Activated effector memory CD4-positive, alpha-beta T cell treated with anti-CD3 and anti-CD28 coated beads, Interleukin-2, amount 50 U/mL, for 16 hours (primary cell): ENCODE measurements at regions not wholly inside any gene's neighbourhood (a gene's known extent, or its start where the extent isn't known, plus 50 kb on each side); places are given as distances from the start of the nearest gene placed in this dataset.
"Not testable (repeated sequence)": the region's sequence is repeated elsewhere in the genome, so short reads cannot be mapped to it uniquely, and the experiment has no call there.

ENCODE experiments used
- DNase-seq: peaks from one replicate; pipeline ENCODE4 v3.0.0-alpha.2; 2020

DNA sequence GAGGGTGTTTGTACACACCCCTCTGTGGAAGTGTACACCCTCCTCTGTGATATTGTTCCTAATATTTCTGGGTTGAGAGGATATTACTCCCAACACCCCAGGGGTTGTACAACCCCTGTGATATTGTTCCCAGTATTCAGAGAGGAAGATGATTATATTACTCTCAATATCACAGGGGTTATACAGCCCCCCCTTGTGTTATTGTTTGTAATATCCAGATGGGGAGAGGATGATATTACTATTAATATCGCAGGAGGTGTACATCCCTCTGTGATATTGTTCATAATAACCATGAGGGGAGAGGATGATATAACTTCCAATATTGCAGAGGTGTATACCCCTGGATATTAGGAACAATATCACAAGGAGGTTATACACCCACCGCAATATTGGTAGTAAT, 566.1 kb upstream of the MIS18BP1 start:
- DNase-seq: no peak

DNA sequence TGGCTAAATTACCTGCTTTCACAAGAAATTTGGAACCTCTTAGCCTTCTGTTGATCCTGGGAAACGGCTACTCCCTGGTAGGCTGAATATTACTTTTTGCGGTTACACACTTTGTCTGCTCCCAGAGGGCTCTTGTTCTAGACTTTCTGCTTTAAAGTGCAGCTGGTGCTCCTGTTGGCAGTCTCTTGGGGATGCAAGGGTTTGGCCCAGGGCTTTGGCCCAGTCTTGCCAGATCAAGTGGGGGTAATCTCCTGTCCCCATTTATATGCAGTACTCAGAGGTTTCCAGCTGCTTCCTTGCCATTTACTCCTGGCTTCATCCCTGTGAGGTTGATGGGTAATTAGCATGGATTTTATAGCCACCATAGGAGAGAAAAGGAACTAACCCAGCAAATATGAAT, 558.2 kb upstream of the MIS18BP1 start:
- no peak for DNase-seq

DNA sequence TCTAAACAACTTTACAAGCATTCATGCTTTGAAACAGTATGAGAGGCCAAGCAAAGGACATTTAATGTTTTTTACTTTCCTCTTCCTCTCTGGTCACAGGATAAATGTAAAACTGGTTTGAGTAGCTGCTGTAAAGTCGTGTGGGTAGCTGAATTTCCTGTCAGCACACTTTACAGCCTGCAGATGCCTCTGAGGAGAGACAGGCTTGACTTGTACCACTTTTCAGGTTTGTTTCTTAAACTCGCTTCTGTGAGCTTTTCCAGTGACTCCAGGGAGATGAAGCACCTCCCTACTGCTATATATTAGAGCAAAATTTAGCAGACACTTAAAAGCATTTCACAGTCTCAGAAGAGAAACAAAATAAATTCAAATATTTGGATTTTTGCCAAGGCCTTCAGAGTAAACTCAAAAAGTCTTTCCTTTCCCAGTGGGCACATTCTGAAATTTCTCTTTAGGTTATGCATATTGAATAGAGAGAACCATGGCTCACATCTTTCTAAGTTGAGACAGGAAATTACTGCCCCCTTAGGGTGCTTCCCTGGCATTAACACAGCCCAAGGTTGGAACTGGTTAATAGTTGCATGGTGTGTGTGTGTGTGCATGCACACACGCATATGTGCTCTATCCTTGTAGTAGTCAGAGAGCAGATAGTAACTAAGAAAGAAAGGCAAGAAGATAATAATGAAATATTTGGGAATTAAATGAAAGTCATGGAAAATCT, 557.3 kb upstream of the MIS18BP1 start:
- DNase-seq: no peak

DNA sequence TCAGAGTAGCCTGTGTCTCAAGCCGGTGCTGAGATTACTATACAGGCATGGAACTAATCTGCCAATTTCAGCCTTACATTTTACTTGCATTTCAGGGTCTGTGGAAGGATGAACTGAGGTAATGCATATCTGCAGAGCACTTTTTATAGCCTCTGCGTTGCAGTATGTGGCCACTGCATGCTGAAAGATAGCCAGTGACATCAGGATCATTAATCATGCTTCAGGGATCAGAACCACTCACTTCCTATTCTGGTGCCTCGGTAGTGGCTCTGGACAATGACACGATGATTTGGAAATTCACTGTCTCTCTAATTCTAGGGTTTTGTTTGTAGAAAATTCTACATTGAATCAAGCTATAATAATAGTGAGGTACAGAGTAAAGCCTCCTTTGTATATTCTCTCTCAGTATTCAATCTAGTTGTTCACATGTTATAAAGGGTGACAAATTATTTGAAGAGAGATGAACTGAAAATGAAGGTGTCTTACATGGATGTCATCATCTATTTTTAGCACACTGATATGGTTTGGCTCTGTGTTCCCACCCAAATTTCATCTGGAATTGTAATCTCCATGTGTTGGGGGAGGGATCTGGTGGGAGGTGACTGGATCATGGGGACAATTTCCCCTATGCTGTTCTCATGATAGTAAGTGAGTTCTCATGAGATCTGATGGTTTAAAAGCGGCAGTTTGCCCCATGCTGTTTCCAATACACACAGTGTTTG, 554.3 kb upstream of the MIS18BP1 start:
- DNase-seq: no peak

DNA sequence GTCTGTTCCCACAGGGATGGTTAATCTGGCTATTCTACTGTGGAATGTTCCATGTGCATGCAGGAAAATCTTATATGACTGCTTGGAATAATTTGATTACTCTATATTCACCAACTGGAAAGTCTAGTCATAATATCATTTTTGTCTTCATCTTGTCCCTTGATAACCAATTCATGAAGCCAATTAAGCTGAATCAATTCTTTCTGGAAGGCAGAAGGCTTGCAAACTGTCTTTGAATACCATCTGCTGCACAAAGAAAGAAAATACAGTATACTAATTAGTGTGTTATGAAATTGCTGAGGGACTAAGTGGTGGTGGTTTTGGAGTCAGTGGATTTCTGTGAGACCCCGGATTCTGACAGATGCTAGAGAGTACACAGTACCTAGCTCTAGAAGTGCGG, 546.5 kb upstream of the MIS18BP1 start:
- no peak for DNase-seq

DNA sequence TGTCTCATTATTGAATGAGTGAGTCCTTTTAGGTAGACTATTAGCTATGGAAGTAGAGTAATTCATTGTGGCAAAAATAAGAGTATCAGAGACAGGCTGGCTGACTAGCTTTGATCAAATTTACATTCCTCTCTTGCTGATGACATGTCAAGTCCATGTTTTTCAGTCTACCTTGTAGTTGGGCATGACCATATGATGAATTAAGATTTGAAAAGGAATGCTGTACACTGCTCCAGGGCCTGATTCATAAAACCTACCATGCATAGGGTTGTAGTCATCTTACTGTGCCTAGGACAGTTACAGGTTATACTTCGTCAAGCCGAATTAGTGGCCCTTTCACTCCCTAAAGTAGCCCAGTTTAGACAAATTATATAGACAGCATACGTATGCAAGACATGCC, 545.7 kb upstream of the MIS18BP1 start:
- no peak for DNase-seq

DNA sequence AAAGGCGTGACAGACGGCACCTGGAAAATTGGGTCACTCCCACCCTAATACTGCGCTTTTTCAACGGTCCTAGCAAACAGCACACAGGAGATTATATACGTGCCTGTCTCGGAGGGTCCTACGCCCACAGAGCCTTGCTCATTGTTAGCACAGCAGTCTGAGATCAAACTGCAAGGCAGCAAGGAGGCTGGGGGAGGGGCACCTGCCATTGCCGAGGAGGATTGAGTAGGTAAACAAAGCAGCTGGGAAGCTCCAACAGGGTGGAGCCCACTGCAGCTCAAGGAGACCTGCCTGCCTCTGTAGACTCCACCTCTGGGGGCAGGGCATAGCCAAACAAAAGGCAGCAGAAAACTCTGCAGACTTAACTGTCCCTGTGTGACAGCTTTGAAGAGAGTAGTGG, 543.0 kb upstream of the MIS18BP1 start:
- DNase-seq: not testable (repeated sequence)

DNA sequence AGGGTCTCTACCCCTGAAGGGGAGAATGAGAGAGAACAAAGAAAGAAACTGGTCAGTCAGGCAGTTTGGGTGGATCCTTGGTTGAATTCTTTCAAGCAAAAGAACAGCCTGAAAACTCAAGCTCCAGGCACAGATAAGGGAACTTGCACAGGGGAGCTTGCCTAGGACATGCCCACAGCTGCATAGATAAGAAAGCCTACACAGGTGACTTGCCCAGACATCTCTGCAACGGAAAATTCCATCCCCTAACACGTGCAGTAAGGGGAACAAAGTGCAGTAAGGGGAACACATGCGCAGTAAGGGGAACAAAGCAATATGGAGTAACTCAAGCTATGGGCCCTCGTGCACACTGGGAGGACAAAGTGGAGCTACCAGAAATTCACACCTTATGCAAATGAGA, 540.1 kb upstream of the MIS18BP1 start:
- DNase-seq: no peak

DNA sequence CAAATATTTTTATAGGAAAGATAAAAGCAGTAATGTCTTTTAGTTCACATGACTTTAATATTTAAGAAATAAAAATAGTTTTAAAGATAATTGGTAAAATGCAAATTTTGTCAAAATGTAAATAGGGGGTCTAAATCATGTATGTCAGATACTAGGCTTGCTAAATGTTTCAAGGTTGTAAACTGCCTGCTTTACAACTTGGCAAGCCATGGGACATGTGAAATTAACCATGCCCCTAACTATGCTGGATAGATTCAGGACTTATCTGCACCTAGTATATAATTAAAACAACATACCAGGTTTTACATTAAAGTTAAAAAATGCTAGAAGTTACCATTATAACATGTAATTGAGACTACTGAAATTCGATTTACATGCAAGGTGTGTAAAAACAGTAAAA, 537.3 kb upstream of the MIS18BP1 start:
- no peak for DNase-seq

DNA sequence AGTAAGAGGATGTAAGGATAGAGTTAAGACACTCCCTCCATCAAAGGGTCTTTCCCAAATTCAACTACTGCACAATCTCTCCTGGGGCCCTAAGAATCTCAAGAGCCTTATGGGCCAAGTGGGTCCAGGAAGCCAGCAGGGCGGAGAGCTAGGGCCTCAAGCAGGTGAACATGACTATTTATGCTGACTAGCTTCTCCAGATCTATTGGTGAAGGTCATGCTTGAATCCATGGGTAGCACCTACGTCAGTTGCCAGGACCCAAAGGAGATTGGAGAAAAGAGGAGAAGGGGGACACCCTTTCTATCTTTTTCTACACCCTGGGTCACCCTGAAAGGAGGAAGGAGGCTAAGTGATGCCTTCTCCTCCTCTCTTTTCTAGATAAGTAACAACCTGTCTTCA, 534.2 kb upstream of the MIS18BP1 start:
- DNase-seq: no peak

DNA sequence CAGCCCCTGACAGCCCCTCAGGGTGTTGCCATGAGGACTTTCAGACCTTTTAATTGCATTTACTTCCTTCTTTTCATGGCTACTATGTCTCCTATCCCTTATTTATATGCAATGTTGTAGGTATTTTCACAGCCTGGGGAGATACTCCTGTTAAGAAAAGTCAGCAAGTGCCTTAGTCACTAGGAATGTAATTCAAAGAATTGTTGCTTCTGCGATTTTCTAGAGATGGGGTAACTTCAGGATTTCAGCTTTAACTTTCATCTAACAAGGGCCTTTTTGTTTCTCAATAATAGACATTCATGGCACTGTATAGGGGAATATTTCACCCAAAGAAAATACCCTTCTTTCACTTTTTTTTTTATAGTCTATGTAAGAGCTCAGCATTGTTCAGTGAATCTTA, 533.3 kb upstream of the MIS18BP1 start:
- no peak for DNase-seq

DNA sequence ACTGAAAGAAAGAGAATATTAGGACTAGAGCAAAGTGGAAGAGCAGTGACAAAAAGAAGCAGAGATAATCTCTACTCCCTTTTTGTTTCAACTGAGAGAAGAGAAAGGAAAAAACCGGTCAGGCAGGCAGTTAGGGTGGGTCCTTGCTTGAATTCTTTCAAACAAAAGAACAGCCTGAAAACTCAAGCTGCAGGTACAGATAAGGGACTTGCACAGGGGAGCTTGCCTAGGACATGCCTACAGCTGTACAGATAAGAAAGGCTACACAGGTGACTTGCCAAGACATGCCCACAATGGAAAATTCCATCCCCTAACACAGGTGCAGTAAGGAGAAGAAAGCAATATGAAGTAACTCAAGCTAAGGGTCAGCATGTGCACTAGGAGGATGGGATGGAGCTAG, 532.2 kb upstream of the MIS18BP1 start:
- no peak for DNase-seq

DNA sequence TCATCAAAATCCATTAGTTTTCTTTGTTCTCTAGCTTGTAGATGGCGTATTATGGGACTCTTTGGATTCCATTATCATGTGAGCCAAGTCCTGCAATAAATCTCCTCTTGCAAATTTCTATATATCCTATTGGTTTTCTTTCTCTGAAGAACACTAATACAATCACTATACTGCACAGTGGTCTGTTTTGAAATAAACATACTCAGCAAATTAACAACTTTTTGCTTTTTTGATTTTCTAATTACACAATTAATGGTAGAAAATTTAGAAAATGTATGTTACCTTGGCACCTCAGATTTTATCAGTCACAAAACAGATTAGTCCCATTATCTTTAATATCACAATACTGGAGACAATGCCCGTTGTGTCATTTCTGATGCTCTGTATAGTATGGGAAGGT, 513.2 kb upstream of the MIS18BP1 start:
- DNase-seq: no peak

DNA sequence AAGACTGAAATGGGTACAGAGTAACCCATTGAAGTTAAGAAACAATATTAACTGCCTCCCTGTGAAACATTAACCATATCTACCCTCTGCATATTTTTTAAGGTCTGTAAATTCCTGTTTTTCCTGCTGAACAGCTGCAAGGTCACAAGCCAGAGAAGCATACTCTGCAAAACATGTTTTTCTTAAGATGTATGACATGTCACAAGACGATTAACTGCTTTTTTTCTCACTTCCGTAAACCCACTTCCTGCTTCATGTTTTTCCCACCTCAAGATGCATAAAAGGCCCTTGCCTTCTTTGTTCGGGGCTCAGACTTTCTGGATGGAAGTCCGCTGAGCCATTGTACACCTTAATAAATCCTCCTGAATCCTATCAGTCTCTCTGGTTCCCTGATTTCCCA, 504.7 kb upstream of the MIS18BP1 start:
- no peak for DNase-seq

DNA sequence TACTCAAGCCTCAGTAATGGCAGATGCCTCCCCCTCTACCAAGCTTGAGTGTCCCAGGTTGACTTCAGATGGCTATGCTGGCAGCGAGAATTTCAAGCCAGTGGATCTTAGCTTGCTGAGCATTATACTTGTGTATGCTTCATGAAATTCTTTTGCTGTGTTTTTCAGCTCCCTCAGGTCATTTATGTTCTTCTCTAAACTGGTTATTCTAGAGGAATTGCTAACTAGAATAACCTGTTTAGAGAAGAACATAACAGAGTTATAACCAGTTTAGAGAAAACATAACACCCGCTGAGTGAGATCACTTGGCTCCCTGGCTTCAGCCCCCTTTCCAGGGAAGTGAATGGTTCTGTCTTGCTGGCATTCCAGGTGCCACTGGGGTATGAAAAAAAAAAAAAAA, 503.4 kb upstream of the MIS18BP1 start:
- DNase-seq: not testable (repeated sequence)

DNA sequence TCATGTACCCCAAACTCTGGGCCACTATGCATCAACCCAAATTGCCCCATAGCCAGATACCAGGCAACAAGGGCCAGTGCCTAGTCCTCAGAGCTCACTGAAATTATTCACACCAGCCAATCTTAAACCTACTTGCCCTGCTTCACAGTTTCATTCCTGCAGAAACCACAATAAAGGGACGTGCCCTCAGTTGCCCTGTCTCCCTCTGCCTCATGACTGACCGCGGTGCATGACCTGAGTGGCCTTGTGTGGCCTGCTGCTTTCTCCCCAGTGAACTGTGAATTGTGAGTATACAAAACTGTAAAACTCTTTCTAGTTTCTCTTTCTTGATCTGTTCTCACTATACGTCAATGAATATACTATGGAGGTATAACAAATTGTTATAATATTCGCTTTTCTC, 490.9 kb upstream of the MIS18BP1 start:
- no peak for DNase-seq

DNA sequence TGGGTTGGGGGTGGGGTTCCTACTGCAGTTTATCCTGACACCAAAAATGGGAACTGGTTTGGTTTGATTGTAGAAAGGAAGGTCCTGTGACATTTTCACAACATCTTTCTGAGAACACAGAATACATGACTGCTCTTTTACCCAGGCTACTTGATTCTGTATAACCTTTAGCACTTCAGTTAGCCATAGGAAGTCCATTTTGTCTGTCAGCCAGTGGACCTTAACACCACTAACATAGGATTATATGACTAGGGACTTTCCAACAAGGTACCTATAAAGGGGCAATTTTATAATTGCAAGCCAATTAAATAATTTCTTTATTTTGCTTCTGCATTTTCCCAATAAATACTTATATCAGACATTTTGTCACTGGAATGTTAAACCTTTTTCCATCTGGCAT, 489.2 kb upstream of the MIS18BP1 start:
- DNase-seq: no peak

DNA sequence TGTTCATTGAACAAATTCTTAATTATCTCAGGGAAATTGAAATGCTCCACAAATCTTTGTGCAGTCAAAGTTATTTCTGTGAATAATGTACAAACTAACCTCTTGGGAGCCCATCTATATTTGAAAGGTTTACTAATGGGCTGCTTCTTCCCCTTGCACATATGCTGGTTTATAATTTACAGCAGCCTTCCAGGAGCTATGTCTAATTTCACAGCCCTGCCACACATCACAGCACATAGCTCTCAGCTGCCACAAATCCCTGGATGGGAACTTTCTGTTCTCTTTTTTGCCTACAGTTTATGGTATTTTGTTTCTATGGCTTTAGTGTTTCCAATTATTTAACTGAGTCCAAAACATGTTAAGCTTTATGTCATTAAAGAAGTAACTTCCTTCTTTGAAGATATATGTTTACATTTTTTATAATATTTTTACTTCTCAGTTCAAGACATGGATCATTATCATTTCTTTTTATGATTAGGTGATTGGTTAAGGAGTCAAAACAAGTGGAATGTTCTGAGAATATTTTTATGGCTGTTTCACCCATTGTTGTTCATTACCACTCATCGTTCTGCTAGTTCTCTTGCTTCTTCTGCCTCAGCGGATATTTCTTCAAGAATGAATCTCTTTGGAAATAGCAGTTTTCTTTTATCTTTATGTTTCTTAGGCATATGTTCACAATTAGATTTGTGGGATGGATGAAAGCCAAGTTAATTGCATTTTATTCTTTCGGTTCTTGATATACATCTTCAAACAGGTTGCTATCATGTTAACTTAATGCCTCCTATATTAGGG, 475.6 kb upstream of the MIS18BP1 start:
- DNase-seq: no peak

DNA sequence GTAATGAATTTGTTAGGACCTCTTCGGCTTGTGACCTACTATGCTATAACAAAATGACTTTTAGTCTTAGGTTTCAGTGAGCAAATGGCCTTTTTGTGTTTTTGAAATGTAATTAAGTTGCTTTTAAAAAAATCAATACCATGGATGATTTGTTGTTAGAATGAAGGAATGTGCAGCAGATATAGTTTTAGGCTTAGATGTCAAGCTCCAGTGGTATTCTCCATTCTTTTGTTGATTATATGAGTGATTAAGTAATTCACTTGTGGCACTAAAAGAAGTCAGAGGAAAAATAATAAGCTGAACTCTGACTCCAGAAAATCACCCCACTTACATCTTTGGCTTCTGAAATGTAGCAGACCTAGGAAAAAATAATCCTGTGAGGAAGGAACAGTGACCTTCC, 474.1 kb upstream of the MIS18BP1 start:
- no peak for DNase-seq

DNA sequence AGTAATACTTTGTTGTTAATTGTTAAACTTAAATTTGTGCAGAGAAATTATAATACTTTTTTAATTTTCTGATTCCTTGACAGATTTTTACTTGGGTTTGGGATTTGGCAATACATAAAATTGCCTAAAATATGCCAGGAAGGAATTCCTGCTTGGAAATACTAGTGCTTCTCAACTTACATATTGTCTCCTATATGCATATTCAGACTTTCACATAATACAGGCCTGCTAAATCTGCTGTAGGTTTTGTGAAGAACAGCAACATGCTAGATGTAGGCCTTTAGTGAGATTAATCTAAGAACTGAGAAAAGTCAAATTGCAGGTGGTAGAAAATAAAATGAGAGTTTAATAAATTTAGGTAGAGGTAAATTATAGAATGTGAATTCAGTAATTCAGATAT, 468.5 kb upstream of the MIS18BP1 start:
- DNase-seq: no peak

DNA sequence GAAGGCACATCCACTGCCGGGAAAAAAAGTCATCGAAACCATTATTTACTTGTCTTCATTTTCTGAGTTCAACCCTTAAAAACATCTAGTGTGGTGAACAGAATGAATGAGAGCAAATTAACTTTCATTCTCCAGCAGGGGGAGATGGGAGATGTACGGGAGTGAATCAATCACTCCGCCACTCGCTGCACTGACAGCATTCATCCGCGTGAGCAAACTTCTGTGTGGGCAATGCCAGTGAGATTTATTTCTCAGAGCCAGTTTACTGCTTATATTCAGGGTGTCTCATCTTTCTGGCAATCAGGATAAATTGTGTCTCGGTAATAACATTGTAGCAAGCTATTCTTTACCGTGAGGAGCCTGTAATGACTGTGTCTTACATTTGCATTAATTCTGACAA, 463.6 kb upstream of the MIS18BP1 start:
- no peak for DNase-seq

DNA sequence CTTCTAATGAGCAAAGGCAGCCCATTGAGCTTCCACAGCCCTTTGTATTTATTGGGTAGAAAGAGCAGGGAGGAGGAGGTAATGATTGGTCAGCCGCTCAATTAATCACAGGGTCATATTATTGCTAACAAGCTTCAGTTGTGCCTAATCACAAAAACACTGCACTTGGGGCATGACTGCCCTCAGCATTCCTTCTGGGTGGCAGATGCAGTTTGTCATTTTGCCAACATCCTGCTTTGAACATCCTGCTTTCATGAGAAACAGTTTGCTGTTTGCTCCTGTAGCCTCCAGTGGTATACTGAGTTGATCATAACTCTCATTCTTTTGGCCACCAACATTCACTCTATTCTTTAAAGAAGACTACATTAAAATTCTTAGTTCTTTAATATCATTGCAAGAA, 462.9 kb upstream of the MIS18BP1 start:
- DNase-seq: no peak

DNA sequence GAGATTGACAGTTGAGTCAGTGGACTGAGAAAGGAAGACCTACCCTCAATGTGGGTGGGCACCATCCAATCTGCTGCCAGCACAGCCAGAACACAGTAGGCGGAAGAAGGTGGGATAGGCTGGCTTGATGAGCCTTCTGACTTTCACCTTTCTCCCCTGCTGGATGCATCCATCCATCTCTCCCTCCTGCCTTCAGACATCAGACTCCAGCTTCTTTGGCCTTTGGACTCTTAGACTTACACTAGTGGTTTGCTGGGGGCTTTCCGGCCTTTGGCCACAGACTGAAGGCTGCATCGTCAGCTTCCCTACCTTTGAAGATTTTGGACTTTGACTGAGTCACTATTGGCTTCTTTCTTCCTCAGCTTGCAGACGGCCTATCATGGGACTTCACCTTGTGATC, 456.5 kb upstream of the MIS18BP1 start:
- no peak for DNase-seq

DNA sequence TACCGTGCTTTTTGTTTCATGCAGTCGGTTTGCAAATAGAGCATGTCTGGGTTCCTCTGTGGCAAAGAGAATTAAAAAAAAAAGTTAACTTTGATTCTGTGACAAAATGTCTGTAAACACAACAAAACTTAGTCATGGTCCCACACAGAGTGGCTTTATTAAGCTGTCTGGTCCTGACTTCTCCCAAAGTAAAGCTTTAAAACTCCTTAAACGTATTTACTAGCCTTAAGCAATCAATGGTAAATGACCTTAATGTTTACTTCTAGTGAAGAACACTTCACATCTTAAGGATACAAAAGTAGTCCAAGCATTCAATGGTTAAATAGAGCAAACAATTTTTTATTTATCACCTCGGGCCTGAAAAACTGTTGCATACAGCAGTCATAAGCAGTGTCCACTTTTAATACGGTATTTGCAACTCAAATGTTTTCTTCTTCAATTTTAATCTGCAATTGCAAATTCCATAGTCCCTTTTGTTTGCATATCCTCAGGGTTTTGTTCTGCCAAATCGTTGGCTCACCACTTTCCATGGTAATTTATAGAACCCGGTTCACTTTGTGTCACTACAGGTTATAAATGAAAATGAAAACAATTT, 453.0 kb upstream of the MIS18BP1 start:
- DNase-seq: no peak
